ENCODE measurements at regions not wholly inside any gene's neighbourhood (a gene's known extent, or its start where the extent isn't known, plus 50 kb on each side); places are given as distances from the start of the nearest gene placed in this dataset.

DNA sequence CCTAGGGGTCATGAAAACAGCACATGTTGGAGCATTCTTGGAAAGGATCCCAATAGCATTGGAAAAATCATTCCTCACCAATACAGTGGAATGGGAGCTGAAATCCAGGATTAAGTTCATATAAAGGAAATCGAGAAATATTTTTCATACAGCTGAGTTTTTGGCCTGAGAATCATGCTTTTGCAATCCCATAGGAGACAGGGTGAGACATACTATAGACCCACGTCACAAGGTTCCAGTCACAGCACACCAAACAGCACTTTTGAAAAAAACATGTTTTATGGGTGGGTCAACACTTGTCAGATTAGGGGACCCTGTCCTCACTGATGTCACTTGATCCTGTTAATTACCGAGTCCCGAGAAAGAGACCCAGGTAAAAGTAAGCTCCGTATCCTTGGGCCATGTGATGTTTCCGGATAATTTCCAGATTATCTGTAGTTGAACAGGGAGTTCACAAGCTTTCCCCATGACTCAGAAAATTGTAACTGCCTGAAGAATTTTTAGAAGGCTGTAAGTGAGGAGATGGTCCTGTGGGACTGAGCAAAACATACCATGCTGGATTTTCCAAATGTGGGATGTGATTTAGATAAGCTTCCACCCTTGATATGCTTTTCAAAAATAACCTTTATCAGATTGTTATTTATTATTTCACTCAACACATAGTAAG is 80.9 kb upstream of the TLR3 start:
- TF ChIP-seq, protein P1, sequence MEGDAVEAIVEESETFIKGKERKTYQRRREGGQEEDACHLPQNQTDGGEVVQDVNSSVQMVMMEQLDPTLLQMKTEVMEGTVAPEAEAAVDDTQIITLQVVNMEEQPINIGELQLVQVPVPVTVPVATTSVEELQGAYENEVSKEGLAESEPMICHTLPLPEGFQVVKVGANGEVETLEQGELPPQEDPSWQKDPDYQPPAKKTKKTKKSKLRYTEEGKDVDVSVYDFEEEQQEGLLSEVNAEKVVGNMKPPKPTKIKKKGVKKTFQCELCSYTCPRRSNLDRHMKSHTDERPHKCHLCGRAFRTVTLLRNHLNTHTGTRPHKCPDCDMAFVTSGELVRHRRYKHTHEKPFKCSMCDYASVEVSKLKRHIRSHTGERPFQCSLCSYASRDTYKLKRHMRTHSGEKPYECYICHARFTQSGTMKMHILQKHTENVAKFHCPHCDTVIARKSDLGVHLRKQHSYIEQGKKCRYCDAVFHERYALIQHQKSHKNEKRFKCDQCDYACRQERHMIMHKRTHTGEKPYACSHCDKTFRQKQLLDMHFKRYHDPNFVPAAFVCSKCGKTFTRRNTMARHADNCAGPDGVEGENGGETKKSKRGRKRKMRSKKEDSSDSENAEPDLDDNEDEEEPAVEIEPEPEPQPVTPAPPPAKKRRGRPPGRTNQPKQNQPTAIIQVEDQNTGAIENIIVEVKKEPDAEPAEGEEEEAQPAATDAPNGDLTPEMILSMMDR (IDR thresholded peaks at IDR 0.05) = no peak
- TF ChIP-seq POLR2A (IDR thresholded peaks at IDR 0.05) = no peak

Data from body of pancreas (tissue), 4 donors.